Thoracic aorta (tissue), 2 donors: ENCODE measurements at regions not wholly inside any gene's neighbourhood (a gene's known extent, or its start where the extent isn't known, plus 50 kb on each side); places are given as distances from the start of the nearest gene placed in this dataset.

ENCODE experiments used
- ATAC-seq: fragments of 150-250 bp; one replicate; pipeline ENCODE4 v1.8.0; 2017; ENCODE audit warnings: low read depth; ENCODE audit not compliant: insufficient number of reproducible peaks, low FRiP score
- DNase-seq: peaks from one replicate; pipeline ENCODE4 v3.0.0-alpha.2; 2020; ENCODE audit warnings: low spot score
- H3K27ac ChIP-seq, 2 donors: fragments of 200-600 bp; sonication (generic); 1 replicate in 1 of 2; 2 replicates in 1 of 2; pipeline ENCODE4 v1.5.1; 2016; ENCODE audit warnings: mild to moderate bottlenecking in 2 of 2, moderate library complexity in 2 of 2
- H3K27me3 ChIP-seq: fragments of 200-600 bp; sonication (generic); replicated peaks from 2 replicates; pipeline ENCODE4 v1.6.0; 2016; ENCODE audit warnings: mild to moderate bottlenecking; ENCODE audit not compliant: insufficient read depth
- H3K36me3 ChIP-seq: fragments of 200-600 bp; sonication (generic); one replicate; pipeline ENCODE4 v1.5.1; 2016
- H3K4me1 ChIP-seq, 2 donors: fragments of 200-600 bp; sonication (generic); 1 replicate in 1 of 2; 2 replicates in 1 of 2; pipeline versions ENCODE4 v1.5.1 to v1.6.0; 2016; ENCODE audit warnings: low read depth in 2 of 2, mild to moderate bottlenecking in 1 of 2; ENCODE audit not compliant: control insufficient read depth in 1 of 2
- H3K4me3 ChIP-seq: fragments of 200-600 bp; sonication (generic); 2 replicates; pipeline ENCODE4 v1.5.1; 2016; ENCODE audit warnings: mild to moderate bottlenecking
- H3K9me3 ChIP-seq: fragments of 200-600 bp; sonication (generic); 2 replicates; pipeline ENCODE4 v1.5.1; 2016
- TF ChIP-seq, protein P1 (sequence below): fragments of 200-600 bp; sonication (generic); IDR thresholded peaks from one replicate; pipeline ENCODE4 v1.5.1; 2019; ENCODE audit warnings: antibody characterized with exemption

DNA sequence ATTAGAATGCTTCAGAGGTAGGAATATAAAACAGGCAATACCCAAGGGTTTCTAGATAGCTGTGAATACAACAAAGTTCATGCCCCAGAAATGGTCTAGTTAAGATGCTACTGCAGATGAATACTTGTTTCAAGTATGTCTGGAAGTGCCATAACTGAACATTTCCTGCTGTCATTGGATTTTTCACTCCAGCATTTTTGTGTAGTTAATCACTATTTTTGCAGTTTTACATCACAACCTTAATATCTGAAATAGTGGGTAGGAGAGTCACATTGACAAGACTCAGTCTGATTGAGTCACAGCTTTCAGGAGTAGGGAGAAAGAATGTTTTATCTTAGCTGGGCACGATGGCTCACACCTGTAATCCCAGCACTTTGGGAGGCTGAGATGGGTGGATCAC, 126.4 kb upstream of the C1orf21 start:
- Histone ChIP-seq H3K27ac (no peak overlapping the region), H3K4me1 (no peaks in the 10 kb centered on the region), H3K27me3 (no peaks in the 10 kb centered on the region), H3K9me3 (no peaks in the 10 kb centered on the region), H3K36me3 (no peaks in the 10 kb centered on the region), H3K4me3 (no peak overlapping the region)
- ATAC-seq, result no peak
- TF ChIP-seq, protein P1, sequence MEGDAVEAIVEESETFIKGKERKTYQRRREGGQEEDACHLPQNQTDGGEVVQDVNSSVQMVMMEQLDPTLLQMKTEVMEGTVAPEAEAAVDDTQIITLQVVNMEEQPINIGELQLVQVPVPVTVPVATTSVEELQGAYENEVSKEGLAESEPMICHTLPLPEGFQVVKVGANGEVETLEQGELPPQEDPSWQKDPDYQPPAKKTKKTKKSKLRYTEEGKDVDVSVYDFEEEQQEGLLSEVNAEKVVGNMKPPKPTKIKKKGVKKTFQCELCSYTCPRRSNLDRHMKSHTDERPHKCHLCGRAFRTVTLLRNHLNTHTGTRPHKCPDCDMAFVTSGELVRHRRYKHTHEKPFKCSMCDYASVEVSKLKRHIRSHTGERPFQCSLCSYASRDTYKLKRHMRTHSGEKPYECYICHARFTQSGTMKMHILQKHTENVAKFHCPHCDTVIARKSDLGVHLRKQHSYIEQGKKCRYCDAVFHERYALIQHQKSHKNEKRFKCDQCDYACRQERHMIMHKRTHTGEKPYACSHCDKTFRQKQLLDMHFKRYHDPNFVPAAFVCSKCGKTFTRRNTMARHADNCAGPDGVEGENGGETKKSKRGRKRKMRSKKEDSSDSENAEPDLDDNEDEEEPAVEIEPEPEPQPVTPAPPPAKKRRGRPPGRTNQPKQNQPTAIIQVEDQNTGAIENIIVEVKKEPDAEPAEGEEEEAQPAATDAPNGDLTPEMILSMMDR, result no peak
- DNase-seq, result no peak

DNA sequence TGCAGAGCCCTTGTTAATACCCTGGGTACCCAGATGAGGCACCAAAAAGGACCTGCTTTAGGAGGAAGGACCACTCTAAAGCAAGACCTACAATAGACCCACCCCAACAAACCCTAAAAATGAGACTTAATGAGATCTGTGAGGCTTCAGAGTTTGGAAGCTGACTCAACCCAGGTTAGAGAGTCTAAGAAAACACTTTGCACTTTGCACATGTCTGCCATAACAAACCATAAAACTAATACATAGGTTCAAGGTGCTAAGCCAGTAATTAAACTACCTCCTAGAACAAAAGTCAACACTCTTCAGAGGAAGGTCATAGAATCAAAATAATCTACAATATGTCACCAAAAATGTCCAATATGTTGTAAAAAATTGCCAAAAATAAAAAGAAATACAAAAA, 124.7 kb upstream of the C1orf21 start:
- ATAC-seq (no peak), DNase-seq (no peak)
- H3K36me3 ChIP-seq, result no peaks in the 10 kb centered on the region
- H3K9me3 ChIP-seq, result no peaks in the 10 kb centered on the region
- TF ChIP-seq, protein P1, result no peak
- H3K27me3 ChIP-seq, result no peaks in the 10 kb centered on the region
- H3K27ac ChIP-seq, result no peak overlapping the region
- no peaks in the 10 kb centered on the region for H3K4me1 ChIP-seq
- H3K4me3 ChIP-seq, result no peak overlapping the region

DNA sequence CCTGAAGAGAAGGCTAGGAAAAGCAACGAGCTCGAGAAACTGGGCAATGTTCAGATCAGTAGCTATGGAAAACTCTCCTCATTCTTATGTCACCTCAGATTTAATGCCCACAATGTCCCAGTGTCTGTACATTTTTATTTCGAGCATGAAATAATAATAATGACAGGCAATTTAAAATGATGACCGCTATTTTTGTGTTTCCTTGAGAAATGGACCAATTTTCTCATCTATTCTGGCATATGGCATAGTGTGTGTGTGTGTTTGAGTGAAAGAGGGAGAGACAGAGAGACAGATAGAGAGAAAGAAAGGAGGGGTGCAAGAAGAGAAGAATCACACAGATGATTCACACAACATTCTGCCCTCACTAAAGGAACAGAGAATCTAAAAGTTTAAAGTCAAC, 119.1 kb upstream of the C1orf21 start:
- Histone ChIP-seq H3K4me1 (no peaks in the 10 kb centered on the region), H3K4me3 (no peak overlapping the region), H3K36me3 (no peaks in the 10 kb centered on the region), H3K27me3 (no peaks in the 10 kb centered on the region), H3K9me3 (no peaks in the 10 kb centered on the region), H3K27ac (no peak overlapping the region)
- ATAC-seq (no peak), DNase-seq (no peak)
- TF ChIP-seq, protein P1, result no peak

DNA sequence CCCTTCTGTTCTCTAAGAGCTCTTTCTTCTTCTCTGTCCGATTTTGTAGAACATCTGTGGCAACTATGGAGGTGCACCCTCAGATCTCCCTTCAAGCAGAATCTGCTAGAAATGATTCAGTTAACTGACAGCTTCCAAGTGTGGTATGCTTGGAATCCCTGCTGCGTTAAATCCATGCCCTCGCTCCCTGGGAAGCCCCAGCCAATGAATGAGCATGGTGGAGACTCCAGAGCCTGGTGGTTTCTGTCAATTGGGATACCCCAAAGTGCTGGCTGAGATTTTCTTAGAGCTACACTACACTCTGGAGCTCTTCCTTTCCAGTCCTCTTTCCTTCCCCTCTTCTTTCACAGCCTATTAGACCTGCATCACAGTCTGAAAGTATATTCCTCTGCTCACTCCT, 116.3 kb upstream of the C1orf21 start:
- no peaks in the 10 kb centered on the region for H3K27me3 ChIP-seq
- no peak for ATAC-seq
- H3K36me3 ChIP-seq, result no peaks in the 10 kb centered on the region
- no peak for DNase-seq
- H3K4me1 ChIP-seq, result no peaks in the 10 kb centered on the region
- TF ChIP-seq, protein P1, result no peak
- no peak overlapping the region for H3K27ac ChIP-seq
- no peak overlapping the region for H3K4me3 ChIP-seq
- H3K9me3 ChIP-seq, result no peaks in the 10 kb centered on the region

DNA sequence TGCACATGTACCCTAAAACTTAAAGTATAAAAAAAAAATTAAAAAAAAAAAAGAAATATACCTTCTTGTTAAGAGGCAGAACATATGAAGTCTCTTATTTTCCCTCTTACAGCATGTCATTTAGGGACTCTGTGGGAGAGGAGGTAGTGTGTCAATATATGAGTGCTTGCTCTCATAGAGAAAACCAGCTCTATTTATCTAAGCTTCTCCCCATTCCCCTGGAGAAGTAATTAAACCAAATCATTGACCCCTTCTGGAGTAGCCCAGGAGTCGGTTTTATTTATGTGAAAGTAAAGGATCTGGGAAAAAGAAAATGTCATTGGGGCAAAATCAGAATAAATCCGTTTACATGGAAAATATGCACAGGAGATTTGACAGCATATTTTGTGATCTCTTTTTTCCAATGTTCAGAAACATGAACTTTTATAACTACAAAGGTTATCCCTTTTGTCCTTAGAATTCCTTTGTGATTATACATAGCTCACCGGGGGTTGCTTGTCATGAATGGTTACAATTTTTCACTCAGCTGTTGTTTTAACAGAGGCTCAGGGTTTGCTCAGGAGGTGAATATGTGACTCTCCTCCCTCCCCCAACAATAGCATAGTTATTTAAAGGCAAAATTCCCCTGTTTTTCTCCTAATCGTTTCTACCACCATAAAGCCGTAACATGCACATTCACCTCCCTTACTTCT, 114.5 kb upstream of the C1orf21 start:
- no peak for DNase-seq

More for the DNA sequence above, 114.5 kb upstream of the C1orf21 start:
- TF ChIP-seq, protein P1, result no peak
- H3K27me3 ChIP-seq, result no peaks in the 10 kb centered on the region
- no peak overlapping the region for H3K27ac ChIP-seq
- no peaks in the 10 kb centered on the region for H3K9me3 ChIP-seq
- H3K4me1 ChIP-seq, result no peaks in the 10 kb centered on the region
- no peaks in the 10 kb centered on the region for H3K36me3 ChIP-seq
- H3K4me3 ChIP-seq, result no peak overlapping the region
- no peak for ATAC-seq
